ENCODE measurements at regions not wholly inside any gene's neighbourhood (a gene's known extent, or its start where the extent isn't known, plus 50 kb on each side); places are given as distances from the start of the nearest gene placed in this dataset.

GRCh38 chr18:14933049-14933851 lies 185.3 kb downstream of the ANKRD30B start:
- TF ChIP-seq POLR2AphosphoS5 (IDR thresholded peaks at IDR 0.05; ENCODE audit: low read depth), result no peak
- no peak for TF ChIP-seq SPI1 (IDR thresholded peaks at IDR 0.05; ENCODE audit: borderline replicate concordance, low read depth)
- no peak for TF ChIP-seq REST (IDR thresholded peaks at IDR 0.05; ENCODE audit: insufficient replicate concordance, low read depth)
- TF ChIP-seq GABPA (IDR thresholded peaks at IDR 0.05; ENCODE audit: low read depth), result no peak
- TF ChIP-seq CTCF (IDR thresholded peaks at IDR 0.05; ENCODE audit: insufficient read depth, low read length), result no peak
- Histone ChIP-seq H3K4me3 (replicated peaks; ENCODE audit: insufficient read depth, low read length) (no peak overlapping the region), H3K27ac (replicated peaks) (no peak overlapping the region), H3K27me3 (ENCODE audit: insufficient read depth, poor library complexity, severe bottlenecking) (peaks cover 5% of the 10 kb centered on the region)
- DNase-seq (ENCODE audit: low read depth in 1 of 2, low spot score in 1 of 2), result no peak

GRCh38 chr18:14933964-14934363 lies 186.0 kb downstream of the ANKRD30B start:
- Histone ChIP-seq H3K27me3 (ENCODE audit: insufficient read depth, poor library complexity, severe bottlenecking) (peaks cover 5% of the 10 kb centered on the region), H3K27ac (replicated peaks) (no peak overlapping the region), H3K4me3 (replicated peaks; ENCODE audit: insufficient read depth, low read length) (no peak overlapping the region)
- no peak for DNase-seq (ENCODE audit: low read depth in 1 of 2, low spot score in 1 of 2)
- TF ChIP-seq GABPA (IDR thresholded peaks at IDR 0.05; ENCODE audit: low read depth) (no peak), POLR2AphosphoS5 (IDR thresholded peaks at IDR 0.05; ENCODE audit: low read depth) (no peak), REST (IDR thresholded peaks at IDR 0.05; ENCODE audit: insufficient replicate concordance, low read depth) (no peak), SPI1 (IDR thresholded peaks at IDR 0.05; ENCODE audit: borderline replicate concordance, low read depth) (no peak), CTCF (IDR thresholded peaks at IDR 0.05; ENCODE audit: insufficient read depth, low read length) (no peak)

GRCh38 chr18:14935210-14935609 lies 187.2 kb downstream of the ANKRD30B start:
- DNase-seq (ENCODE audit: low read depth in 1 of 2, low spot score in 1 of 2), result no peak
- no peak overlapping the region for H3K4me3 ChIP-seq (replicated peaks; ENCODE audit: insufficient read depth, low read length)
- no peak overlapping the region for H3K27ac ChIP-seq (replicated peaks)
- TF ChIP-seq CTCF (IDR thresholded peaks at IDR 0.05; ENCODE audit: insufficient read depth, low read length), result no peak
- TF ChIP-seq POLR2AphosphoS5 (IDR thresholded peaks at IDR 0.05; ENCODE audit: low read depth), result no peak
- TF ChIP-seq SPI1 (IDR thresholded peaks at IDR 0.05; ENCODE audit: borderline replicate concordance, low read depth), result no peak
- no peak for TF ChIP-seq GABPA (IDR thresholded peaks at IDR 0.05; ENCODE audit: low read depth)
- peaks cover 5% of the 10 kb centered on the region for H3K27me3 ChIP-seq (ENCODE audit: insufficient read depth, poor library complexity, severe bottlenecking)
